Activated T-helper 2 cell treated with anti-CD3 and anti-CD28 coated beads, Interferon-gamma antibody, Interleukin-2, Interleukin-4, amounts not matched to agents 10 μg/mL and 5 μg/mL and 100 μg/mL, durations not matched to agents 14 hours and 24 hours and 36 hours (primary cell): ENCODE measurements at regions not wholly inside any gene's neighbourhood (a gene's known extent, or its start where the extent isn't known, plus 50 kb on each side); places are given as distances from the start of the nearest gene placed in this dataset.

ENCODE experiments used
- DNase-seq: peaks from one replicate; pipeline ENCODE4 v3.0.0; 2021; ENCODE audit warnings: low spot score
- H3K27ac Mint-ChIP-seq: one replicate; pipeline ENCODE4 v1.8.0; 2021; ENCODE audit warnings: mixed read lengths
- H3K27me3 Mint-ChIP-seq: one replicate; pipeline ENCODE4 v1.8.0; 2021; ENCODE audit warnings: low read depth, mixed read lengths
- H3K36me3 Mint-ChIP-seq: one replicate; pipeline ENCODE4 v1.8.0; 2021; ENCODE audit warnings: low read depth, mixed read lengths
- H3K4me1 Mint-ChIP-seq: one replicate; pipeline ENCODE4 v1.8.0; 2021; ENCODE audit warnings: low read depth, mixed read lengths
- H3K4me3 Mint-ChIP-seq: one replicate; pipeline ENCODE4 v1.8.0; 2021; ENCODE audit warnings: low read depth, mild to moderate bottlenecking, moderate library complexity, mixed read lengths
- H3K9me3 Mint-ChIP-seq: one replicate; pipeline ENCODE4 v1.8.0; 2021; ENCODE audit warnings: mixed read lengths
- intact Hi-C: fragments of 100-400 bp; cut with micrococcal nuclease; formaldehyde crosslinking; loops from one replicate; pipeline ENCODE4 v1.15.1; 2023

GRCh38 chr4:188254211-188254610 is 115.0 kb downstream of the TRIML1 start:
- H3K27ac Mint-ChIP-seq, result no peak overlapping the region
- H3K9me3 Mint-ChIP-seq, result peaks cover 9% of the 10 kb centered on the region
- no peaks in the 10 kb centered on the region for H3K36me3 Mint-ChIP-seq
- intact Hi-C loops, result no loop called here
- H3K4me1 Mint-ChIP-seq, result no peaks in the 10 kb centered on the region
- H3K4me3 Mint-ChIP-seq, result no peak overlapping the region
- no peaks in the 10 kb centered on the region for H3K27me3 Mint-ChIP-seq
- no peak for DNase-seq

- intact Hi-C loops, result no loop called here
- Mint-ChIP-seq H3K4me1 (no peaks in the 10 kb centered on the region), H3K27ac (no peak overlapping the region), H3K4me3 (no peak overlapping the region), H3K9me3 (peaks cover 28% of the 10 kb centered on the region), H3K36me3 (no peaks in the 10 kb centered on the region), H3K27me3 (no peaks in the 10 kb centered on the region)
- DNase-seq, result no peak
Measured at GRCh38 chr4:188262464-188262863, 123.2 kb downstream of the TRIML1 start.

GRCh38 chr4:188263321-188263720 is 124.1 kb downstream of the TRIML1 start:
- Mint-ChIP-seq H3K36me3 (no peaks in the 10 kb centered on the region), H3K27ac (no peak overlapping the region), H3K4me3 (no peak overlapping the region), H3K27me3 (no peaks in the 10 kb centered on the region), H3K4me1 (no peaks in the 10 kb centered on the region), H3K9me3 (peaks cover 36% of the 10 kb centered on the region)
- intact Hi-C loops, result no loop called here
- no peak for DNase-seq

GRCh38 chr4:188266386-188266785 is 127.1 kb downstream of the TRIML1 start:
- no peak overlapping the region for H3K4me3 Mint-ChIP-seq
- intact Hi-C loops, result no loop called here
- H3K36me3 Mint-ChIP-seq, result no peaks in the 10 kb centered on the region
- H3K4me1 Mint-ChIP-seq, result no peaks in the 10 kb centered on the region
- peaks cover 27% of the 10 kb centered on the region for H3K9me3 Mint-ChIP-seq
- H3K27me3 Mint-ChIP-seq, result no peaks in the 10 kb centered on the region
- no peak overlapping the region for H3K27ac Mint-ChIP-seq
- no peak for DNase-seq

GRCh38 chr4:188268131-188268908 is 129.1 kb downstream of the TRIML1 start:
- intact Hi-C loops, result no loop called here

GRCh38 chr4:188270273-188271069 is 131.2 kb downstream of the TRIML1 start:
- Mint-ChIP-seq H3K4me1 (no peaks in the 10 kb centered on the region), H3K27me3 (no peaks in the 10 kb centered on the region), H3K4me3 (no peak overlapping the region), H3K27ac (no peak overlapping the region), H3K36me3 (no peaks in the 10 kb centered on the region), H3K9me3 (peaks cover 25% of the 10 kb centered on the region)
- intact Hi-C loops, result no loop called here
- no peak for DNase-seq

More at GRCh38 chr4:188268131-188268908, 129.1 kb downstream of the TRIML1 start:
- H3K27ac Mint-ChIP-seq, result no peak overlapping the region
- H3K4me3 Mint-ChIP-seq, result no peak overlapping the region
- peaks cover 32% of the 10 kb centered on the region for H3K9me3 Mint-ChIP-seq
- no peaks in the 10 kb centered on the region for H3K27me3 Mint-ChIP-seq
- no peak for DNase-seq
- no peaks in the 10 kb centered on the region for H3K4me1 Mint-ChIP-seq
- H3K36me3 Mint-ChIP-seq, result no peaks in the 10 kb centered on the region

GRCh38 chr4:188275686-188276085 is 136.4 kb downstream of the TRIML1 start:
- no peak overlapping the region for H3K27ac Mint-ChIP-seq
- H3K4me1 Mint-ChIP-seq, result no peaks in the 10 kb centered on the region
- H3K36me3 Mint-ChIP-seq, result no peaks in the 10 kb centered on the region
- H3K4me3 Mint-ChIP-seq, result no peak overlapping the region
- H3K9me3 Mint-ChIP-seq, result peaks cover 19% of the 10 kb centered on the region
- no peak for DNase-seq
- intact Hi-C loops, result no loop called here
- H3K27me3 Mint-ChIP-seq, result no peaks in the 10 kb centered on the region

GRCh38 chr4:188279184-188279583 is 139.9 kb downstream of the TRIML1 start:
- Mint-ChIP-seq H3K9me3 (peaks cover 12% of the 10 kb centered on the region), H3K4me3 (no peak overlapping the region), H3K4me1 (no peaks in the 10 kb centered on the region), H3K27ac (no peak overlapping the region), H3K27me3 (no peaks in the 10 kb centered on the region), H3K36me3 (no peaks in the 10 kb centered on the region)
- intact Hi-C loops, result no loop called here
- DNase-seq, result no peak

GRCh38 chr4:188282471-188283232 is 143.4 kb downstream of the TRIML1 start:
- H3K4me3 Mint-ChIP-seq, result no peak overlapping the region
- no peak for DNase-seq
- H3K4me1 Mint-ChIP-seq, result no peaks in the 10 kb centered on the region
- no peak overlapping the region for H3K27ac Mint-ChIP-seq
- H3K9me3 Mint-ChIP-seq, result peaks cover 32% of the 10 kb centered on the region
- intact Hi-C loops, result no loop called here
- no peaks in the 10 kb centered on the region for H3K27me3 Mint-ChIP-seq
- H3K36me3 Mint-ChIP-seq, result no peaks in the 10 kb centered on the region

GRCh38 chr4:188287169-188287894 is 148.1 kb downstream of the TRIML1 start:
- no peak overlapping the region for H3K4me3 Mint-ChIP-seq
- no peak overlapping the region for H3K27ac Mint-ChIP-seq
- no peaks in the 10 kb centered on the region for H3K36me3 Mint-ChIP-seq
- DNase-seq, result no peak
- intact Hi-C loops, result no loop called here
- peaks cover 33% of the 10 kb centered on the region for H3K9me3 Mint-ChIP-seq
- no peaks in the 10 kb centered on the region for H3K27me3 Mint-ChIP-seq
- no peaks in the 10 kb centered on the region for H3K4me1 Mint-ChIP-seq

- no peak overlapping the region for H3K27ac Mint-ChIP-seq
- peaks cover 35% of the 10 kb centered on the region for H3K9me3 Mint-ChIP-seq
- intact Hi-C loops, result no loop called here
- no peaks in the 10 kb centered on the region for H3K4me1 Mint-ChIP-seq
- no peaks in the 10 kb centered on the region for H3K36me3 Mint-ChIP-seq
- no peak overlapping the region for H3K4me3 Mint-ChIP-seq
- no peaks in the 10 kb centered on the region for H3K27me3 Mint-ChIP-seq
- no peak for DNase-seq
Measured at GRCh38 chr4:188289531-188290125, 150.4 kb downstream of the TRIML1 start.

- no peaks in the 10 kb centered on the region for H3K4me1 Mint-ChIP-seq
- no peaks in the 10 kb centered on the region for H3K36me3 Mint-ChIP-seq
- H3K4me3 Mint-ChIP-seq, result no peak overlapping the region
- DNase-seq, result no peak
- no peaks in the 10 kb centered on the region for H3K27me3 Mint-ChIP-seq
- peaks cover 26% of the 10 kb centered on the region for H3K9me3 Mint-ChIP-seq
- H3K27ac Mint-ChIP-seq, result no peak overlapping the region
- intact Hi-C loops, result no loop called here
Measured at GRCh38 chr4:188295899-188296298, 156.7 kb downstream of the TRIML1 start.
